ENCODE measurements at regions not wholly inside any gene's neighbourhood (a gene's known extent, or its start where the extent isn't known, plus 50 kb on each side); places are given as distances from the start of the nearest gene placed in this dataset.

DNA sequence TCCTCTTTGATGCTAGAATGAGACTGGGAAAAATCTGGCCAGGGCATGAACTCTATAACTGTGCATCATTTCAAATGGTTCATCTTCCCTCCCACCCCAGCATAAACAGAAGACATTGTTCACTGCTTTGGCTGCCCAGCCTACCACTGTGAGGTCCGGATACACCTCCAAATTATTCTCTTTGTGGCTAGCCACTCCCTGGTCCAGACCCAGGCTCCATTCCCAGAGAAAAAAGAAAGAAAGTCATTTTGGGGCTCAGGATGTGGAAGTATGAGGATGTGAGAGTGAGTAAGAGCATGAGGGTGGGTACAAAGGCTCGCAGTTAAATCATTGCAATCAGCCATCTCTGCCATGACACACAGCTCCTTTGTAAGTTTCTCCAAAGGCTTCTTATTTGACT, 559.2 kb downstream of the PSAT1 start:
- DNase-seq (ENCODE audit: low read depth in 1 of 2, low spot score in 2 of 2): no peak
- H2AFZ ChIP-seq (ENCODE audit: low read length): no peak overlapping the region

More for the DNA sequence above, 559.2 kb downstream of the PSAT1 start:
- H3K4me3 ChIP-seq (ENCODE audit: extremely low read depth in 1 of 4, insufficient read depth in 2 of 4, low read depth in 3 of 4, low read length in 4 of 4): no peak overlapping the region
- H2BK120ac ChIP-seq (replicated peaks; ENCODE audit: low read depth, low read length): no peak overlapping the region
- H4K5ac ChIP-seq (ENCODE audit: insufficient read length, low read depth, low read length): no peak overlapping the region
- no peak overlapping the region for H3K18ac ChIP-seq (ENCODE audit: extremely low read depth, low read length)
- H2AK5ac ChIP-seq (ENCODE audit: low read depth, low read length): no peak overlapping the region
- ChIA-PET POLR2A (ENCODE audit: partially characterized antibody) (no interaction called here), CTCF (ENCODE audit: partially characterized antibody) (interaction anchor here (1.0 to 2.1 kb wide), 2 partner anchors 13 to 273 kb away, joined by 3 to 4 read pairs; no protein-coding TSS in a partner anchor)
- H3K27me3 ChIP-seq (replicated peaks in 1 of 4; ENCODE audit: control insufficient read depth in 3 of 4, extremely low read depth in 1 of 4, insufficient read depth in 3 of 4, low read length in 3 of 4): no peaks in the 10 kb centered on the region
- H2BK5ac ChIP-seq (ENCODE audit: low read depth, low read length): no peak overlapping the region
- H3K56ac ChIP-seq (replicated peaks; ENCODE audit: insufficient read length, low read depth, low read length): no peak overlapping the region
- no peaks in the 10 kb centered on the region for H4K20me1 ChIP-seq (replicated peaks in 1 of 2; ENCODE audit: control insufficient read depth in 1 of 2, insufficient read depth in 2 of 2, low read length in 2 of 2)
- 92% methylated on average over 2 of the region's 2 CpGs; no CpG with 5 or more reads in 1 of the 2 experiments for WGBS, 2 experiments (ENCODE audit: extremely low coverage in 1 of 2, insufficient coverage in 1 of 2, insufficient read length in 1 of 2, insufficient replicate concordance in 2 of 2, low coverage in 1 of 2, low lambda C conversion rate in 2 of 2, missing lambda C conversion rate in 1 of 2)
- H2BK15ac ChIP-seq (ENCODE audit: low read length): no peak overlapping the region
- no peaks in the 10 kb centered on the region for H3K79me2 ChIP-seq (ENCODE audit: control insufficient read depth in 1 of 2, insufficient read depth in 2 of 2, low read length in 2 of 2)
- H3K4me1 ChIP-seq (replicated peaks in 1 of 4; ENCODE audit: control insufficient read depth in 3 of 4, insufficient read depth in 4 of 4, low read length in 3 of 4): no peaks in the 10 kb centered on the region
- H3K4ac ChIP-seq (replicated peaks; ENCODE audit: insufficient read length, low read depth, low read length): no peak overlapping the region
- H3K23ac ChIP-seq (ENCODE audit: insufficient read length): no peak overlapping the region
- no peak overlapping the region for H2BK20ac ChIP-seq (ENCODE audit: low read length)
- H4K91ac ChIP-seq (replicated peaks; ENCODE audit: insufficient read length, low read length): no peak overlapping the region
- no peak overlapping the region for H3K4me2 ChIP-seq (ENCODE audit: insufficient read depth in 1 of 2, low read depth in 2 of 2, low read length in 2 of 2)
- H3K27ac ChIP-seq (ENCODE audit: low read depth, low read length): no peak overlapping the region
- no peaks in the 10 kb centered on the region for H3K23me2 ChIP-seq (ENCODE audit: low read depth, low read length)
- no peaks in the 10 kb centered on the region for H3K79me1 ChIP-seq (ENCODE audit: low read depth, low read length)
- no peaks in the 10 kb centered on the region for H3K9me3 ChIP-seq (ENCODE audit: insufficient read depth in 2 of 2, low read depth in 1 of 2, low read length in 1 of 2)
- no peaks in the 10 kb centered on the region for H3K36me3 ChIP-seq (ENCODE audit: control insufficient read depth in 2 of 4, insufficient read depth in 4 of 4, low read length in 3 of 4)
- no peak overlapping the region for H3K14ac ChIP-seq (ENCODE audit: insufficient read length)
- H3K9ac ChIP-seq (replicated peaks in 1 of 4; ENCODE audit: extremely low read depth in 1 of 4, low read depth in 3 of 4, low read length in 3 of 4): no peak overlapping the region
- H4K8ac ChIP-seq (ENCODE audit: extremely low read depth, insufficient read depth, low read length): no peak overlapping the region
- TF ChIP-seq SP4 (IDR thresholded peaks at IDR 0.05; ENCODE audit: low read length): no peak
- TF ChIP-seq HDAC6 (IDR thresholded peaks at IDR 0.05; ENCODE audit: low read depth, low read length): no peak
- TF ChIP-seq NANOG (IDR thresholded peaks at IDR 0.05; ENCODE audit: insufficient read depth, low read depth, low read length, poor library complexity, severe bottlenecking): no peak
- TF ChIP-seq ASH2L (IDR thresholded peaks at IDR 0.05; ENCODE audit: low read length): no peak
- FAIRE-seq: no peak
- H2BK12ac ChIP-seq (ENCODE audit: low read depth, low read length): no peak overlapping the region
